SK-N-SH treated with all-trans-retinoic acid at 6 μM for 48 hours (cell line): ENCODE measurements at regions not wholly inside any gene's neighbourhood (a gene's known extent, or its start where the extent isn't known, plus 50 kb on each side); places are given as distances from the start of the nearest gene placed in this dataset.

Experiments used
- ESRRG ChIP-seq: fragments of 250-450 bp; sonication (Bioruptor Pico); IDR thresholded peaks from 2 replicates; pipeline ENCODE4 v1.6.1; 2021; ENCODE audit warnings: mild to moderate bottlenecking
- PATZ1 ChIP-seq: fragments of 250-450 bp; sonication (Bioruptor Pico); IDR thresholded peaks from 2 replicates; pipeline ENCODE4 v1.8.0; 2020; ENCODE audit warnings: mild to moderate bottlenecking, moderate library complexity, borderline replicate concordance
- RARB ChIP-seq: fragments of 250-450 bp; sonication (Bioruptor Pico); IDR thresholded peaks from 2 replicates; pipeline ENCODE4 v1.8.0; 2021; ENCODE audit warnings: mild to moderate bottlenecking, moderate library complexity
- SNAI2 ChIP-seq: fragments of 250-450 bp; sonication (Bioruptor Pico); IDR thresholded peaks from 2 replicates; pipeline ENCODE4 v1.5.0; 2020; ENCODE audit warnings: mild to moderate bottlenecking, moderate library complexity
- ZFP3 ChIP-seq: fragments of 250-450 bp; sonication (Bioruptor Pico); IDR thresholded peaks from 2 replicates; pipeline ENCODE4 v1.5.0; 2020; ENCODE audit warnings: mild to moderate bottlenecking, moderate library complexity

GRCh38 chr4:183022617-183023016, 76.4 kb upstream of the WWC2 start:
- no peak for TF ChIP-seq SNAI2 (CRISPR knock-in tag)
- TF ChIP-seq ZFP3, result no peak
- TF ChIP-seq RARB (CRISPR knock-in tag), result no peak
- no peak for TF ChIP-seq PATZ1 (CRISPR knock-in tag)
- no peak for TF ChIP-seq ESRRG (CRISPR knock-in tag)
